ENCODE measurements at regions not wholly inside any gene's neighbourhood (a gene's known extent, or its start where the extent isn't known, plus 50 kb on each side); places are given as distances from the start of the nearest gene placed in this dataset.

DNA sequence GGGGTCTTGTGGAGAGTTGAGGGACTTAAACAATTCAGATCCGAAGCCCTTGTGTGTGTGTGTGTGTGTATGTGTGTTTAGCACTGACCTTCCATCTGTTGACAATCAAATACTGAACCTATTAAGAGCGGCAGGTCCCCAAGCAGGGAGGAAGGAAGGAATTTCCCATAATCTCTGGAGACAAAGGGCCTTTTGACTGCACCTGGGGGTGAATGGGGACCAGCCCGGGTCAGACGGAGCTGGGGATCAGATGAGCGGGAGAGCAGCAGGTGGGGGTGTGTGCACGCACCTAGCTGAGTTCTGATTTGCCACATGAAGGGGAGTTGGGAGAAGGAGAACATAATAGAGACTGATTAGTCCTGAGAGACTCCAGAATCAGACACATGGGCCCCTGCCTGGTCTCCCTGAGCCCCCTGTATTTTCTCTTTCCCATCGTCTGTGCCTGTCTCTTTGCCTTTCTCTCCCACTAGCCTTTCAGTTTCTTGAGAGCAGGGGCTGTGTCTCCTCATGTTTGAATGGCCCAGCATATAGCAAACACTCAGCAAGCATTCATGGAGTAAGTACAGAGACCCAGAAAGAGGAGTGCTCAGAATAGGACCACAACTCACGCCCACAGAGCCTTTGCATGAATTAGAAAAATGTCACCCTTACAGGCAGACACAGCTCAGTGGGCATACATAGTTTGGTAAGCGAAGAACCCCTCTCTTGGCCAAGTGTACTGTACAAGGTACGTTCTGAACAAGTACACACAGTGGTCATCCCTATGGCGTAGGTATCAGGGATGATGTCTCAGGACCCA lies 288.3 kb upstream of the HABP2 start:
- TF ChIP-seq, protein P1, sequence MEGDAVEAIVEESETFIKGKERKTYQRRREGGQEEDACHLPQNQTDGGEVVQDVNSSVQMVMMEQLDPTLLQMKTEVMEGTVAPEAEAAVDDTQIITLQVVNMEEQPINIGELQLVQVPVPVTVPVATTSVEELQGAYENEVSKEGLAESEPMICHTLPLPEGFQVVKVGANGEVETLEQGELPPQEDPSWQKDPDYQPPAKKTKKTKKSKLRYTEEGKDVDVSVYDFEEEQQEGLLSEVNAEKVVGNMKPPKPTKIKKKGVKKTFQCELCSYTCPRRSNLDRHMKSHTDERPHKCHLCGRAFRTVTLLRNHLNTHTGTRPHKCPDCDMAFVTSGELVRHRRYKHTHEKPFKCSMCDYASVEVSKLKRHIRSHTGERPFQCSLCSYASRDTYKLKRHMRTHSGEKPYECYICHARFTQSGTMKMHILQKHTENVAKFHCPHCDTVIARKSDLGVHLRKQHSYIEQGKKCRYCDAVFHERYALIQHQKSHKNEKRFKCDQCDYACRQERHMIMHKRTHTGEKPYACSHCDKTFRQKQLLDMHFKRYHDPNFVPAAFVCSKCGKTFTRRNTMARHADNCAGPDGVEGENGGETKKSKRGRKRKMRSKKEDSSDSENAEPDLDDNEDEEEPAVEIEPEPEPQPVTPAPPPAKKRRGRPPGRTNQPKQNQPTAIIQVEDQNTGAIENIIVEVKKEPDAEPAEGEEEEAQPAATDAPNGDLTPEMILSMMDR (conservative IDR thresholded peaks at IDR 0.05; ENCODE audit: low read depth, low read length): no peak
- no peak for DNase-seq (ENCODE audit: low read depth)
- H3K4me3 ChIP-seq (ENCODE audit: low read depth, low read length): no peak overlapping the region

DNA sequence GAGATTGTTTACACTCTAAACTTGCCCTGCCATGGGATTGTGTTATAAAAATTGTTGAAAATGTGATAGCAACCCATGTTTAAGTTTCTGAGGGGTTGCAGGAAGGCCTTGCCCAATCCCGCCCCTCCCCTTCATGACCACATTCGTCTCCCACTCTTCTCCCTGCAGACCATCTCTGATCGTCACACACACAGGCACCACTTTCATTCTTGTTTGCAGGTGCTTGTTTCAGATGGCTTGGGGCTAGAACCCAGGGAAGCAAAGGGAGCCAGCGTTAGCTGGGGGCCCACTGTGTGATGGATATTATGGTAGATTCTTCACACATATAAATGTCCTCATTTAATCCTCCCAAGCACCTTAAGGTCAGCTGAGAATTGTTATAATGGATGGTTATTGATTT lies 286.7 kb upstream of the HABP2 start:
- no peak overlapping the region for H3K4me3 ChIP-seq (ENCODE audit: low read depth, low read length)
- DNase-seq (ENCODE audit: low read depth): no peak
- TF ChIP-seq, protein P1 (conservative IDR thresholded peaks at IDR 0.05; ENCODE audit: low read depth, low read length): no peak

DNA sequence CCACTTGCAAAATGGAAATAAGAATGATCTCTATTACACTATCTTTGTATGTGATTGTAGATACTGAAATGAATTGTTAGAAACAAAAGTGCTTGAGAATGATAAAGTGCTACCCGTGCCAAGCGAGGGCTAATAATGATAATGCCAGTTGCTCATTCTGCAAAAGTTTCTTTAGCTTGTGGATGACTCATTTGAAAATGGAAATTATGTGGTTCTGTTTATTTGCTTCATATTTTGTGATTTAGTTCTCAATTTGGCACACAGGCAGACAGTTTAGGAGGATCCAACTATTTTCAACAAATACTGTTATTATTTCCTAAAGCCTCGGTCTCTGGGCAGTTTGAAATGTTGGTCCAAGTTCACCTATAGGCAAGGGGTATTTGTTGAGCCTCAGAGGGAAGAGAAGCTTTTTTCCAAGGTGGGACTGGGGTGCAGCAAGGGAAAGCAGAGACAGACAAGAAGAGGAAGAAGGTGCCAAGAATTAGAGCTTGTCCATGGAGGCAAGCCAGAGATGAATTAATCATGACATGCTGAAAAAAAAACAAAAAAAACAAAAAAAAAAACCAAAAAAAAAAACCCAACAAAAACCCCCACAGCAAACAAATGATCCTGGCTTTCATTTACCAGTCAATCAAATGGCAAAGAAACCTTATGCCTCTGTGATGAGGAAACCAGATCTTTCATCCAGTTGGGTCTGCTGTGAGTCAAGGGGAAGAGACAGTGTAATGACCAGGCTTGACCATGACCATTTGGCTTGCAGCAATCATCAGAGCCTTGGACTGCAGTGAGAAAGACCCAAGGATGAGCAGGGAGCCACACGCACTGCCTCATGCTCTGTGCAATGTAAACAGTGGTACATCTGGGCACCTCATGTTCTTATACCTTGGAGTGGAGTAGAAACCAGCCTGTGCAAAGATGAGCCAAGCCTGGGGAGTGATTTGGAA lies 285.0 kb upstream of the HABP2 start:
- TF ChIP-seq, protein P1 (conservative IDR thresholded peaks at IDR 0.05; ENCODE audit: low read depth, low read length): no peak
- no peak overlapping the region for H3K4me3 ChIP-seq (ENCODE audit: low read depth, low read length)
- no peak for DNase-seq (ENCODE audit: low read depth)

DNA sequence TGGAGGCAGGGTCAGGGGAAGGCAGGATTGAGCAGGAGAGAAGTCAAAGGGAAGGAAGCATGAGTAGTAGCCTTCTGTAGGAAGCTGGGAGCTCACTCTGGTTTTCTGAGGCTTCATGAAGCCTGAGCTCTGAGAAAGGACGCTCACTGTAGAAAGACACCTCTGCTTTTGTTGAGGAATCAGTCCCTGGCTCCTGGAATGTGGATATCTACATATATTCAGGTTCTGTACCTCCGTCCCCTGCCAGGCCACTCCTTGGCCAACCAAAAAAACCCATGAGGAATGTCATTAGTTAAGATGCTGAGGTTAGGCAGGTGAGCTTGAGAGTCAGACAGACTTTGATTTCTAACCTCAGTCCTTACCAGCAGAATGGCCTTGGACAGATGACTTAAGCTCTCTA lies 283.5 kb upstream of the HABP2 start:
- no peak overlapping the region for H3K4me3 ChIP-seq (ENCODE audit: low read depth, low read length)
- TF ChIP-seq, protein P1 (conservative IDR thresholded peaks at IDR 0.05; ENCODE audit: low read depth, low read length): no peak
- no peak for DNase-seq (ENCODE audit: low read depth)

DNA sequence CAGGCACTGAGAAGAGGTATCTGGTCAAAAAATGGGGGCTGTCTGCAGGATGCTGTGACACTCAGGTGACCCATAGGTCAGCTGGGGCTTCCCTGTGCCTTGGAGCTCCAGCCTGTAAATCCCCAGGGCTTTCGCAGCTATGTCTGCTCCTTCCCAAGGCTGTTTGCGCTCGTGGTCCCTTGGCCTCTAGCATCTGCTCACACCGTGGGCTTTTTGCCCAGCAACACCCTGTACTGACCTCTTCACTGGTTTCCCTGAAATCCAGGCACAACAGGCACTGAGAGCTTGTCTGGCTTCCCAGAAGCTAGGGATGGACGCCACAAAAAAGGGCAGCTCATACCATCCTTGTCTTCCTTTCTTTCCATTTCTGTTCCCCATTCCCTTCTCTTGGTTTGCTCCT lies 280.3 kb upstream of the HABP2 start:
- H3K4me3 ChIP-seq (ENCODE audit: low read depth, low read length): no peak overlapping the region
- DNase-seq (ENCODE audit: low read depth): no peak
- TF ChIP-seq, protein P1 (conservative IDR thresholded peaks at IDR 0.05; ENCODE audit: low read depth, low read length): no peak

DNA sequence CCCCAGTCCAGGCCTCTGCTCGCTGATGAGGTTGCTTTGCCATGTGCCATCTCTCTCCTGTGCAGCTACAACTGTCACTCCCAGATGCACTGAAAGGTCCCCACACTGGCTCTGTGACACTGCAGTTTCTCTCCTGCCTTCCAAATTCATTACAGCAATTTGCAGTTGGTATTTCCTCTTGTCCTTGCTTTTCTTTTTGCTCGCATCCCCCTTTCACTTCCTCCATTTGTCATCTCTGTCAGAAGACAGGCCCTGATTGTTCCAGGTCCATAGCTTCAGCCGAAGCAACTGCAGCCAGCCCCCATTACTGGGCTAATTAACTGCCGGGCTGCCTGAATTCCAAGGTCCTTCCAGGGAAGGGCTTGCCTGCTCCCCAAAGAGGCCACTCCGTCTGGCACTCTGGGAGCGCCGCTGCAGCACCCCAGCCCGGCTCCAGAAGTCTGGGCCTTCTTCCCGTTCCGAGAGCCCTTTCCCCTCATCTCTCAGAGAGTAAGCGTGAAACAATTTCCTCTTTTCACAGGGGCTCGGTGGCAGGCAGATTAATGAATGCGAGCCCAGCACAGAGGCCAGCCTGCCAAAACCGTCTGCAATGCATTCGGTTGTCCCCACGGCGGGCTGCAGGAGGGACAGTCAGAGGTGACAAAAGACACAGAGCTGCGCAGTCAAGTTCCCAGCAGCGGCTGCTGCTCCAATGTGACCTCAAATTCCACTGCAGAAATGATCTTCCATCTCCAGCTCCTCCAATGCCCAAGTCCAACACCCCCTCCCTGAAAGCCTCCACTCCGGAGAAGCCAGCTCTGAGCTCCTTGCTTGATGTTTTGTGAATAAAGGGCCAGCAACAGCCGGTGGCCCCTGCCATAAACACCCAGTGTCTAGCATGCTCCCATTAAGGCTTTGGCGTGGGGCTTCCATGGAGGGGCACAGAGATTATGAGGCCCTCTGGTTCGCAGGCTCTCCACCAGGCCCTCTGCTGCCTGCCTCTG lies 279.4 kb upstream of the HABP2 start:
- DNase-seq (ENCODE audit: low read depth): no peak
- TF ChIP-seq, protein P1 (conservative IDR thresholded peaks at IDR 0.05; ENCODE audit: low read depth, low read length): no peak
- H3K4me3 ChIP-seq (ENCODE audit: low read depth, low read length): no peak overlapping the region

Data from choroid plexus epithelial cell (primary cell).